Endothelial cell of umbilical vein (primary cell): ENCODE measurements at regions not wholly inside any gene's neighbourhood (a gene's known extent, or its start where the extent isn't known, plus 50 kb on each side); places are given as distances from the start of the nearest gene placed in this dataset.
"Not testable (repeated sequence)": the region's sequence is repeated elsewhere in the genome, so short reads cannot be mapped to it uniquely, and the experiment has no call there.

Experiments
- BruUV-seq: library from RNA; stranded (reverse); fragments of 400-500 nt; replicated peaks from 2 replicates; lab custom pipeline; 2021; lab: Mats Ljungman, UMichigan
- CTCF ChIA-PET: fragments of 300-600, 350-600 bp; sonication (Branson Sonifier 250); formaldehyde crosslinking; loops from one replicate; lab custom pipeline; 2021; ENCODE audit warnings: antibody characterized with exemption, inconsistent platforms; lab: Charles Lee
- POLR2A ChIA-PET: fragments of 300-600, 350-600 bp; sonication (Branson Sonifier 250); formaldehyde crosslinking; loops from one replicate; lab custom pipeline; 2021; ENCODE audit warnings: antibody characterized with exemption, inconsistent platforms; lab: Charles Lee
- DNase-seq: peaks from one replicate; pipeline ENCODE4 v3.0.0-alpha.2; 2011; ENCODE audit warnings: low read depth, low spot score
- FAIRE-seq: peaks from 2 replicates; lab custom pipeline; 2011; peaks lifted over from hg19 to GRCh38; lab: Jason Lieb, UNC
- H2AFZ ChIP-seq: 2 replicates; pipeline ENCODE4 v1.6.0; 2012; ENCODE audit warnings: low read depth, low read length, control low read depth, inconsistent platforms
- H3K27ac ChIP-seq: 2 replicates; pipeline ENCODE4 v1.5.1; 2011; ENCODE audit warnings: low read depth, mild to moderate bottlenecking, control low read depth, low read length, moderate library complexity; ENCODE audit not compliant: insufficient read depth
- H3K27me3 ChIP-seq, 2 experiments: 2 replicates each; pipeline versions ENCODE4 v1.6.0 to v1.6.1; 2011; ENCODE audit warnings: low read length in 2 of 2, mixed read lengths in 1 of 2; ENCODE audit not compliant: control insufficient read depth in 2 of 2, insufficient read depth in 2 of 2
- H3K36me3 ChIP-seq, 2 experiments: 2 replicates in 1 of 2; 3 replicates in 1 of 2; pipeline ENCODE4 v1.5.1; 2011; ENCODE audit warnings: low read length in 2 of 2, mild to moderate bottlenecking in 1 of 2, moderate library complexity in 1 of 2; ENCODE audit not compliant: control insufficient read depth in 2 of 2, insufficient read depth in 2 of 2; ENCODE audit errors: extremely low read depth in 1 of 2
- H3K4me1 ChIP-seq: 3 replicates; pipeline ENCODE4 v1.5.1; 2011; ENCODE audit warnings: mild to moderate bottlenecking, low read length; ENCODE audit not compliant: control insufficient read depth, insufficient read depth; ENCODE audit errors: extremely low read depth
- H3K4me2 ChIP-seq: 2 replicates; pipeline ENCODE4 v1.6.1; 2011; ENCODE audit warnings: low read length, control low read depth, mixed read lengths; ENCODE audit not compliant: insufficient read depth
- H3K4me3 ChIP-seq, 3 experiments: fragments of 200-600 bp in 1 of 3; sonication (generic), shearing (Covaris generic) in 1 of 3; replicated peaks in 1 of 3; 2 replicates each; pipeline ENCODE4 v1.5.1; 2011 to 2016; ENCODE audit warnings: control low read depth in 3 of 3, low read length in 3 of 3, mild to moderate bottlenecking in 2 of 3, inconsistent platforms in 1 of 3, low read depth in 1 of 3, moderate library complexity in 1 of 3; ENCODE audit not compliant: insufficient read depth in 1 of 3
- H3K79me2 ChIP-seq: 2 replicates; pipeline ENCODE4 v1.6.0; 2012; ENCODE audit warnings: low read length, inconsistent platforms; ENCODE audit not compliant: control insufficient read depth, insufficient read depth
- H3K9ac ChIP-seq: replicated peaks from 2 replicates; pipeline ENCODE3; 2011; ENCODE audit warnings: low read length, control low read depth; ENCODE audit not compliant: insufficient read depth; ENCODE audit errors: extremely low read depth
- H3K9me1 ChIP-seq: replicated peaks from 3 replicates; pipeline ENCODE4 v1.6.0; 2011; ENCODE audit warnings: mild to moderate bottlenecking, low read length; ENCODE audit not compliant: control insufficient read depth, insufficient read depth; ENCODE audit errors: extremely low read depth
- H3K9me3 ChIP-seq: replicated peaks from 2 replicates; pipeline ENCODE4 v1.5.1; 2012; ENCODE audit warnings: low read length, inconsistent platforms; ENCODE audit not compliant: control insufficient read depth, insufficient read depth
- H4K20me1 ChIP-seq: replicated peaks from 2 replicates; pipeline ENCODE3; 2011; ENCODE audit warnings: mild to moderate bottlenecking, low read length; ENCODE audit not compliant: control insufficient read depth, insufficient read depth; ENCODE audit errors: extremely low read depth
- JUN ChIP-seq: IDR thresholded peaks from 2 replicates; pipeline ENCODE4 v1.6.1; 2011; ENCODE audit warnings: borderline replicate concordance, low read depth; ENCODE audit not compliant: insufficient read length, insufficient read depth
- MYC ChIP-seq: IDR thresholded peaks from one replicate; pipeline ENCODE4 v1.6.1; 2011; ENCODE audit warnings: mild to moderate bottlenecking, low read depth, low read length
- POLR2A ChIP-seq: IDR thresholded peaks from 2 replicates; pipeline ENCODE4 v1.6.1; 2012; ENCODE audit warnings: low read depth, mild to moderate bottlenecking, control low read depth, low read length
- dilution Hi-C: fragments of 300-500 bp; cut with MboI; formaldehyde crosslinking; loops from one replicate; pipeline ENCODE4 v1.15.0; 2019; ENCODE audit warnings: low sequenced_read_pairs; ENCODE audit not compliant: extremely low pct_ligation_motif_present
- intact Hi-C: fragments of 100-400 bp; cut with micrococcal nuclease; formaldehyde crosslinking; loops from one replicate; pipeline ENCODE4 v1.10.0; 2022

GRCh38 chr1:191798178-191798577, 360.1 kb upstream of the RGS18 start:
- no peak overlapping the region for H3K4me2 ChIP-seq
- no peaks in the 10 kb centered on the region for H3K9me1 ChIP-seq
- no peaks in the 10 kb centered on the region for H3K36me3 ChIP-seq
- POLR2A ChIA-PET, result no interaction called here
- H3K9ac ChIP-seq, result no peak overlapping the region
- DNase-seq (no peak), FAIRE-seq (no peak)
- no peak overlapping the region for H3K27ac ChIP-seq
- no TSS peak for BruUV-seq
- CTCF ChIA-PET, result interaction anchor here (1.3 kb wide), 2 partner anchors 11 to 25 kb away, joined by 3 to 4 read pairs; no protein-coding TSS in a partner anchor
- intact Hi-C loops, result no loop called here
- H3K9me3 ChIP-seq, result no peaks in the 10 kb centered on the region
- no peaks in the 10 kb centered on the region for H3K4me1 ChIP-seq
- no peaks in the 10 kb centered on the region for H3K27me3 ChIP-seq
- H3K79me2 ChIP-seq, result no peaks in the 10 kb centered on the region
- H4K20me1 ChIP-seq, result no peaks in the 10 kb centered on the region
- dilution Hi-C loops, result no loop called here
- H3K4me3 ChIP-seq, result no peak overlapping the region
- no peak for TF ChIP-seq POLR2A
- no peak overlapping the region for H2AFZ ChIP-seq

- dilution Hi-C loops, result no loop called here
- no peaks in the 10 kb centered on the region for H3K27me3 ChIP-seq
- no peak overlapping the region for H3K4me3 ChIP-seq
- no peaks in the 10 kb centered on the region for H3K9me1 ChIP-seq
- H3K27ac ChIP-seq, result no peak overlapping the region
- no peaks in the 10 kb centered on the region for H3K79me2 ChIP-seq
- H3K36me3 ChIP-seq, result no peaks in the 10 kb centered on the region
- no TSS peak for BruUV-seq
- DNase-seq, result peak; percentile 71
- H3K9ac ChIP-seq, result no peak overlapping the region
- H4K20me1 ChIP-seq, result no peaks in the 10 kb centered on the region
- FAIRE-seq, result no peak
- POLR2A ChIA-PET, result no interaction called here
- H3K9me3 ChIP-seq, result no peaks in the 10 kb centered on the region
- peak overlapping the region; percentile 14 for H2AFZ ChIP-seq
- H3K4me2 ChIP-seq, result no peak overlapping the region
- CTCF ChIA-PET, result no interaction called here
- intact Hi-C loops, result no loop called here
- H3K4me1 ChIP-seq, result no peaks in the 10 kb centered on the region
- no peak for TF ChIP-seq JUN
- no peak for TF ChIP-seq MYC
Observed at GRCh38 chr1:191804311-191804710, 354.0 kb upstream of the RGS18 start.

GRCh38 chr1:191813593-191813992, 344.7 kb upstream of the RGS18 start:
- BruUV-seq, intact Hi-C loops, H3K4me3 ChIP-seq, H3K79me2 ChIP-seq, DNase-seq, H3K27me3 ChIP-seq, H4K20me1 ChIP-seq, H3K4me1 ChIP-seq, H3K4me2 ChIP-seq, H3K9ac ChIP-seq, H3K36me3 ChIP-seq, H3K27ac ChIP-seq, POLR2A ChIA-PET, H3K9me1 ChIP-seq, H2AFZ ChIP-seq, dilution Hi-C loops, H3K9me3 ChIP-seq, FAIRE-seq: not testable (repeated sequence)
- CTCF ChIA-PET, result interaction anchor here (1.4 kb wide), 1 partner anchor 10 kb away, joined by 3 read pairs; no protein-coding TSS in a partner anchor
